ENCODE measurements at regions not wholly inside any gene's neighbourhood (a gene's known extent, or its start where the extent isn't known, plus 50 kb on each side); places are given as distances from the start of the nearest gene placed in this dataset.

DNA sequence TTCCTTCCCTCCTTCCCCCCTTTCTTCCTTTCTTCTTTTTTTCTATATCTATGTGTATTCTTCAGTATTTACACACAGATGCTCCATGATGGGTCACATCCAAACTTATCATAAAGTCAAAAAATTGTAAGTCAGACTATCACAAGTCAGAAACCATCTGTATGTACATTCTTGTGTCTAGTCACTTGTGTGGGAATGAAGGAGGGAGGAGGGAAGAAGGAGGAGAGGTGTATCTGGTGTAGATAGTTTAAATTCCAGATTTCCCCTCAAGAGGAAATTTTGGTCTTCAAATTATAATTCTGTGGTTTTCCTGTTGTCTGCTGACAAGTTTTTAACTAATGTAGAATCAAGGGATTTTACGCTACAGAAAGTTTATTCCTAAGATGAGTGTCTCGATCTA lies 287.2 kb downstream of the ETV1 start (continued):
- TF ChIP-seq, protein P1, sequence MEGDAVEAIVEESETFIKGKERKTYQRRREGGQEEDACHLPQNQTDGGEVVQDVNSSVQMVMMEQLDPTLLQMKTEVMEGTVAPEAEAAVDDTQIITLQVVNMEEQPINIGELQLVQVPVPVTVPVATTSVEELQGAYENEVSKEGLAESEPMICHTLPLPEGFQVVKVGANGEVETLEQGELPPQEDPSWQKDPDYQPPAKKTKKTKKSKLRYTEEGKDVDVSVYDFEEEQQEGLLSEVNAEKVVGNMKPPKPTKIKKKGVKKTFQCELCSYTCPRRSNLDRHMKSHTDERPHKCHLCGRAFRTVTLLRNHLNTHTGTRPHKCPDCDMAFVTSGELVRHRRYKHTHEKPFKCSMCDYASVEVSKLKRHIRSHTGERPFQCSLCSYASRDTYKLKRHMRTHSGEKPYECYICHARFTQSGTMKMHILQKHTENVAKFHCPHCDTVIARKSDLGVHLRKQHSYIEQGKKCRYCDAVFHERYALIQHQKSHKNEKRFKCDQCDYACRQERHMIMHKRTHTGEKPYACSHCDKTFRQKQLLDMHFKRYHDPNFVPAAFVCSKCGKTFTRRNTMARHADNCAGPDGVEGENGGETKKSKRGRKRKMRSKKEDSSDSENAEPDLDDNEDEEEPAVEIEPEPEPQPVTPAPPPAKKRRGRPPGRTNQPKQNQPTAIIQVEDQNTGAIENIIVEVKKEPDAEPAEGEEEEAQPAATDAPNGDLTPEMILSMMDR (IDR thresholded peaks at IDR 0.05 in 2 of 3, conservative IDR thresholded peaks at IDR 0.05 in 1 of 3; ENCODE audit: control insufficient read depth in 2 of 3, extremely low read depth in 1 of 3, insufficient read depth in 1 of 3, low read depth in 3 of 3, low read length in 3 of 3): no peak
- TF ChIP-seq RCOR1 (conservative IDR thresholded peaks at IDR 0.05; ENCODE audit: low read depth, low read length): no peak

DNA sequence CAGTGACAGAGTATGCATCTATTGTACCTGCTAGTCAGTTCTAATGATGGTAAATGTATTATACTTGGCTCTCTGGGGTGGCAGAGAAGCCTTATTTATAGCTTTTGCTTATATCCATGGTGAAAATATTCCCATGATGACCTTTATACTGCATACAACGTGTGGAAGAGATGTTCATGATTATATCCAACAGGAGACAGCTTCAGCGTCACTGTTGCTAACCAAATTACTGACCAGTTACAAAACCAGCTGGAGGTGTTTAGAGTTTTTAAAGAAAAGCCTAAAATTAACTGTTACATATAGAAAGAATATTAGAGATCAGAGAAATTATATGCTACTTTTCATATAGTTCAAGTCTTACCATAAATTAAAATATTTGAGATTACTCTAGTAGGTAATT lies 280.8 kb downstream of the ETV1 start:
- RAD21 ChIA-PET (ENCODE audit: unreplicated experiment): no interaction called here
- no peaks in the 10 kb centered on the region for H3K9me3 ChIP-seq (replicated peaks; ENCODE audit: control insufficient read depth, insufficient read depth, low read length)
- SMC1A ChIA-PET (ENCODE audit: uncharacterized antibody, unreplicated experiment): interaction anchor here (1.0 kb wide), 1 partner anchor 13 kb away, joined by 3 read pairs; no protein-coding TSS in a partner anchor
- WGBS (ENCODE audit: insufficient coverage, insufficient replicate concordance, low lambda C conversion rate, missing lambda C conversion rate): 14% methylated on average over 2 of the region's 2 CpGs
- no peak overlapping the region for H3K9ac ChIP-seq (ENCODE audit: control insufficient read depth, insufficient read depth, low read length)
- no peak overlapping the region for H3K4me2 ChIP-seq (ENCODE audit: control insufficient read depth, insufficient read depth)
- no peaks in the 10 kb centered on the region for H4K20me1 ChIP-seq (ENCODE audit: control insufficient read depth, insufficient read depth)
- no peak for ATAC-seq
- CTCF ChIA-PET: no interaction called here
- POLR2A ChIA-PET: no interaction called here
- H3K36me3 ChIP-seq (ENCODE audit: control insufficient read depth in 2 of 2, insufficient read depth in 2 of 2, low read length in 1 of 2): no peaks in the 10 kb centered on the region
- H3K79me2 ChIP-seq (ENCODE audit: control insufficient read depth, insufficient read depth, low read length): no peaks in the 10 kb centered on the region
- H3K27me3 ChIP-seq (replicated peaks in 1 of 2; ENCODE audit: control insufficient read depth in 2 of 2, insufficient read depth in 2 of 2, low read length in 1 of 2): no peaks in the 10 kb centered on the region
- no TSS peak for BruUV-seq (replicated peaks)
- no peak overlapping the region for H3K4me3 ChIP-seq
- in situ Hi-C loops (cut with MboI): no loop called here
- intact Hi-C loops (cut with micrococcal nuclease; ENCODE audit: unreplicated experiment): no loop called here
- DNase-seq (ENCODE audit: low read depth, low spot score): no peak
- no peak overlapping the region for H3K27ac ChIP-seq (ENCODE audit: control insufficient read depth, insufficient read depth)
- FAIRE-seq: no peak
- H3K4me1 ChIP-seq (ENCODE audit: control insufficient read depth, insufficient read depth, low read length): no peaks in the 10 kb centered on the region
- no peak overlapping the region for H2AFZ ChIP-seq (ENCODE audit: control insufficient read depth, low read depth, low read length)
- TF ChIP-seq, protein P2, sequence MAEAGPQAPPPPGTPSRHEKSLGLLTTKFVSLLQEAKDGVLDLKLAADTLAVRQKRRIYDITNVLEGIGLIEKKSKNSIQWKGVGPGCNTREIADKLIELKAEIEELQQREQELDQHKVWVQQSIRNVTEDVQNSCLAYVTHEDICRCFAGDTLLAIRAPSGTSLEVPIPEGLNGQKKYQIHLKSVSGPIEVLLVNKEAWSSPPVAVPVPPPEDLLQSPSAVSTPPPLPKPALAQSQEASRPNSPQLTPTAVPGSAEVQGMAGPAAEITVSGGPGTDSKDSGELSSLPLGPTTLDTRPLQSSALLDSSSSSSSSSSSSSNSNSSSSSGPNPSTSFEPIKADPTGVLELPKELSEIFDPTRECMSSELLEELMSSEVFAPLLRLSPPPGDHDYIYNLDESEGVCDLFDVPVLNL (IDR thresholded peaks at IDR 0.05; ENCODE audit: low read depth, low read length): no peak
- no peak for TF ChIP-seq CHD4 (IDR thresholded peaks at IDR 0.05)
- TF ChIP-seq RAD21 (IDR thresholded peaks at IDR 0.05; ENCODE audit: insufficient read depth, low read depth, low read length): no peak
- TF ChIP-seq NFIC (IDR thresholded peaks at IDR 0.05; ENCODE audit: low read depth, low read length): no peak
- TF ChIP-seq FOXM1 (IDR thresholded peaks at IDR 0.05; ENCODE audit: low read depth, low read length): no peak
- TF ChIP-seq HDAC6 (IDR thresholded peaks at IDR 0.05; ENCODE audit: unreplicated experiment): no peak
- no peak for TF ChIP-seq SPI1 (IDR thresholded peaks at IDR 0.05; ENCODE audit: borderline replicate concordance, insufficient read depth, low read depth, low read length)
- no peak for TF ChIP-seq ZNF384 (IDR thresholded peaks at IDR 0.05; ENCODE audit: borderline replicate concordance, low read depth, low read length)
- TF ChIP-seq, protein P3, sequence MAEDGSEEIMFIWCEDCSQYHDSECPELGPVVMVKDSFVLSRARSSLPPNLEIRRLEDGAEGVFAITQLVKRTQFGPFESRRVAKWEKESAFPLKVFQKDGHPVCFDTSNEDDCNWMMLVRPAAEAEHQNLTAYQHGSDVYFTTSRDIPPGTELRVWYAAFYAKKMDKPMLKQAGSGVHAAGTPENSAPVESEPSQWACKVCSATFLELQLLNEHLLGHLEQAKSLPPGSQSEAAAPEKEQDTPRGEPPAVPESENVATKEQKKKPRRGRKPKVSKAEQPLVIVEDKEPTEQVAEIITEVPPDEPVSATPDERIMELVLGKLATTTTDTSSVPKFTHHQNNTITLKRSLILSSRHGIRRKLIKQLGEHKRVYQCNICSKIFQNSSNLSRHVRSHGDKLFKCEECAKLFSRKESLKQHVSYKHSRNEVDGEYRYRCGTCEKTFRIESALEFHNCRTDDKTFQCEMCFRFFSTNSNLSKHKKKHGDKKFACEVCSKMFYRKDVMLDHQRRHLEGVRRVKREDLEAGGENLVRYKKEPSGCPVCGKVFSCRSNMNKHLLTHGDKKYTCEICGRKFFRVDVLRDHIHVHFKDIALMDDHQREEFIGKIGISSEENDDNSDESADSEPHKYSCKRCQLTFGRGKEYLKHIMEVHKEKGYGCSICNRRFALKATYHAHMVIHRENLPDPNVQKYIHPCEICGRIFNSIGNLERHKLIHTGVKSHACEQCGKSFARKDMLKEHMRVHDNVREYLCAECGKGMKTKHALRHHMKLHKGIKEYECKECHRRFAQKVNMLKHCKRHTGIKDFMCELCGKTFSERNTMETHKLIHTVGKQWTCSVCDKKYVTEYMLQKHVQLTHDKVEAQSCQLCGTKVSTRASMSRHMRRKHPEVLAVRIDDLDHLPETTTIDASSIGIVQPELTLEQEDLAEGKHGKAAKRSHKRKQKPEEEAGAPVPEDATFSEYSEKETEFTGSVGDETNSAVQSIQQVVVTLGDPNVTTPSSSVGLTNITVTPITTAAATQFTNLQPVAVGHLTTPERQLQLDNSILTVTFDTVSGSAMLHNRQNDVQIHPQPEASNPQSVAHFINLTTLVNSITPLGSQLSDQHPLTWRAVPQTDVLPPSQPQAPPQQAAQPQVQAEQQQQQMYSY (CRISPR knock-in tag; IDR thresholded peaks at IDR 0.05): no peak
- TF ChIP-seq, protein P4, sequence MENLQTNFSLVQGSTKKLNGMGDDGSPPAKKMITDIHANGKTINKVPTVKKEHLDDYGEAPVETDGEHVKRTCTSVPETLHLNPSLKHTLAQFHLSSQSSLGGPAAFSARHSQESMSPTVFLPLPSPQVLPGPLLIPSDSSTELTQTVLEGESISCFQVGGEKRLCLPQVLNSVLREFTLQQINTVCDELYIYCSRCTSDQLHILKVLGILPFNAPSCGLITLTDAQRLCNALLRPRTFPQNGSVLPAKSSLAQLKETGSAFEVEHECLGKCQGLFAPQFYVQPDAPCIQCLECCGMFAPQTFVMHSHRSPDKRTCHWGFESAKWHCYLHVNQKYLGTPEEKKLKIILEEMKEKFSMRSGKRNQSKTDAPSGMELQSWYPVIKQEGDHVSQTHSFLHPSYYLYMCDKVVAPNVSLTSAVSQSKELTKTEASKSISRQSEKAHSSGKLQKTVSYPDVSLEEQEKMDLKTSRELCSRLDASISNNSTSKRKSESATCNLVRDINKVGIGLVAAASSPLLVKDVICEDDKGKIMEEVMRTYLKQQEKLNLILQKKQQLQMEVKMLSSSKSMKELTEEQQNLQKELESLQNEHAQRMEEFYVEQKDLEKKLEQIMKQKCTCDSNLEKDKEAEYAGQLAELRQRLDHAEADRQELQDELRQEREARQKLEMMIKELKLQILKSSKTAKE (IDR thresholded peaks at IDR 0.05; ENCODE audit: low read depth, poor library complexity, severe bottlenecking): no peak
- no peak for TF ChIP-seq TCF12 (IDR thresholded peaks at IDR 0.05; ENCODE audit: low read depth, low read length)
- TF ChIP-seq EGR1 (IDR thresholded peaks at IDR 0.05; ENCODE audit: borderline replicate concordance in 1 of 2, low read depth in 2 of 2, low read length in 2 of 2): no peak

All from GM12878 (cell line).